ENCODE measurements at regions not wholly inside any gene's neighbourhood (a gene's known extent, or its start where the extent isn't known, plus 50 kb on each side); places are given as distances from the start of the nearest gene placed in this dataset.
"Not testable (repeated sequence)": the region's sequence is repeated elsewhere in the genome, so short reads cannot be mapped to it uniquely, and the experiment has no call there.

GRCh38 chr2:236834284-236834683, 251.4 kb upstream of the COPS8 start:
- Histone ChIP-seq H3K36me3 (ENCODE audit: insufficient read depth, low read length) (no peaks in the 10 kb centered on the region), H3K27ac (ENCODE audit: low read depth in 1 of 2, low read length in 2 of 2) (no peak overlapping the region), H3K9me3 (ENCODE audit: control insufficient read depth in 1 of 2, insufficient read depth in 1 of 2, low read length in 2 of 2) (peaks cover 0 to 7% of the 10 kb centered on the region in 2 experiments), H3K4me3 (ENCODE audit: low read length) (no peak overlapping the region), H3K4me1 (ENCODE audit: insufficient read depth, low read length) (no peaks in the 10 kb centered on the region), H3K27me3 (ENCODE audit: control insufficient read depth in 1 of 2, insufficient read depth in 2 of 2, low read length in 2 of 2) (no peaks in the 10 kb centered on the region)
- Mint-ChIP-seq H3K4me3 (no peak overlapping the region), H3K9me3 (no peaks in the 10 kb centered on the region), H3K4me1 (ENCODE audit: low read depth) (no peaks in the 10 kb centered on the region), H3K27me3 (peaks cover 9% of the 10 kb centered on the region), H3K27ac (no peak overlapping the region), H3K36me3 (ENCODE audit: low read depth) (no peaks in the 10 kb centered on the region)
- no peak for TF ChIP-seq CTCF (IDR thresholded peaks at IDR 0.05)
- no peak for ATAC-seq (ENCODE audit: poor library complexity)
- intact Hi-C loops (cut with DNase I, micrococcal nuclease): no loop called here
- POLR2A ChIA-PET: no interaction called here
- no peak for DNase-seq
- CTCF ChIA-PET: no interaction called here

GRCh38 chr2:236835307-236836024, 250.2 kb upstream of the COPS8 start:
- peaks cover 9% of the 10 kb centered on the region for H3K27me3 Mint-ChIP-seq
- ATAC-seq (ENCODE audit: poor library complexity) (no peak), DNase-seq (no peak)
- Histone ChIP-seq H3K4me3 (ENCODE audit: low read length) (no peak overlapping the region), H3K27me3 (ENCODE audit: control insufficient read depth in 1 of 2, insufficient read depth in 2 of 2, low read length in 2 of 2) (no peaks in the 10 kb centered on the region), H3K9me3 (ENCODE audit: control insufficient read depth in 1 of 2, insufficient read depth in 1 of 2, low read length in 2 of 2) (peaks cover 0 to 7% of the 10 kb centered on the region in 2 experiments), H3K4me1 (ENCODE audit: insufficient read depth, low read length) (no peaks in the 10 kb centered on the region), H3K36me3 (ENCODE audit: insufficient read depth, low read length) (no peaks in the 10 kb centered on the region), H3K27ac (ENCODE audit: low read depth in 1 of 2, low read length in 2 of 2) (no peak overlapping the region)
- H3K36me3 Mint-ChIP-seq (ENCODE audit: low read depth): no peaks in the 10 kb centered on the region
- no peaks in the 10 kb centered on the region for H3K9me3 Mint-ChIP-seq
- no peak for TF ChIP-seq CTCF (IDR thresholded peaks at IDR 0.05)
- ChIA-PET POLR2A (no interaction called here), CTCF (no interaction called here)
- H3K27ac Mint-ChIP-seq: no peak overlapping the region
- H3K4me3 Mint-ChIP-seq: no peak overlapping the region
- H3K4me1 Mint-ChIP-seq (ENCODE audit: low read depth): no peaks in the 10 kb centered on the region
- intact Hi-C loops (cut with DNase I, micrococcal nuclease): no loop called here

- H3K27me3 Mint-ChIP-seq; H3K4me1 Mint-ChIP-seq (ENCODE audit: low read depth); H3K4me1 ChIP-seq (ENCODE audit: insufficient read depth, low read length); H3K27ac ChIP-seq (ENCODE audit: low read depth in 1 of 2, low read length in 2 of 2); H3K36me3 ChIP-seq (ENCODE audit: insufficient read depth, low read length); DNase-seq; H3K36me3 Mint-ChIP-seq (ENCODE audit: low read depth); ATAC-seq (ENCODE audit: poor library complexity); H3K27me3 ChIP-seq (ENCODE audit: control insufficient read depth in 1 of 2, insufficient read depth in 2 of 2, low read length in 2 of 2); intact Hi-C loops (cut with DNase I, micrococcal nuclease); H3K4me3 Mint-ChIP-seq; H3K9me3 Mint-ChIP-seq; CTCF ChIA-PET; H3K27ac Mint-ChIP-seq; POLR2A ChIA-PET; H3K4me3 ChIP-seq (ENCODE audit: low read length); H3K9me3 ChIP-seq (ENCODE audit: control insufficient read depth in 1 of 2, insufficient read depth in 1 of 2, low read length in 2 of 2): not testable (repeated sequence)
Observed at GRCh38 chr2:236836028-236836427, 249.7 kb upstream of the COPS8 start.

- no peaks in the 10 kb centered on the region for H3K36me3 ChIP-seq (ENCODE audit: insufficient read depth, low read length)
- ATAC-seq (ENCODE audit: poor library complexity) (no peak), DNase-seq (no peak)
- POLR2A ChIA-PET: no interaction called here
- CTCF ChIA-PET: no interaction called here
- no peak overlapping the region for H3K4me3 ChIP-seq (ENCODE audit: low read length)
- Mint-ChIP-seq H3K9me3 (no peaks in the 10 kb centered on the region), H3K4me3 (no peak overlapping the region), H3K27me3 (peaks cover 6% of the 10 kb centered on the region), H3K27ac (no peak overlapping the region), H3K4me1 (ENCODE audit: low read depth) (no peaks in the 10 kb centered on the region), H3K36me3 (ENCODE audit: low read depth) (no peaks in the 10 kb centered on the region)
- peaks cover 0 to 9% of the 10 kb centered on the region in 2 experiments for H3K9me3 ChIP-seq (ENCODE audit: control insufficient read depth in 1 of 2, insufficient read depth in 1 of 2, low read length in 2 of 2)
- intact Hi-C loops (cut with DNase I, micrococcal nuclease): no loop called here
- no peak for TF ChIP-seq CTCF (IDR thresholded peaks at IDR 0.05)
- no peaks in the 10 kb centered on the region for H3K27me3 ChIP-seq (ENCODE audit: control insufficient read depth in 1 of 2, insufficient read depth in 2 of 2, low read length in 2 of 2)
- H3K4me1 ChIP-seq (ENCODE audit: insufficient read depth, low read length): no peaks in the 10 kb centered on the region
- no peak overlapping the region for H3K27ac ChIP-seq (ENCODE audit: low read depth in 1 of 2, low read length in 2 of 2)
Observed at GRCh38 chr2:236840215-236840614, 245.5 kb upstream of the COPS8 start.

Data from CD4-positive, alpha-beta T cell (primary cell).